ENCODE measurements at regions not wholly inside any gene's neighbourhood (a gene's known extent, or its start where the extent isn't known, plus 50 kb on each side); places are given as distances from the start of the nearest gene placed in this dataset.
A peak's percentile ranks its signal among the peaks of the same experiment; 100 is the strongest.

- SMC1A ChIA-PET (ENCODE audit: uncharacterized antibody, unreplicated experiment) = no interaction called here
- 0% methylated on average over 1 of the region's 1 CpG for WGBS (ENCODE audit: insufficient coverage, insufficient replicate concordance, low lambda C conversion rate, missing lambda C conversion rate)
- no peaks in the 10 kb centered on the region for H3K4me1 ChIP-seq (ENCODE audit: control insufficient read depth, insufficient read depth, low read length)
- H3K9me3 ChIP-seq (replicated peaks; ENCODE audit: control insufficient read depth, insufficient read depth, low read length) = no peaks in the 10 kb centered on the region
- H4K20me1 ChIP-seq (ENCODE audit: control insufficient read depth, insufficient read depth) = no peaks in the 10 kb centered on the region
- intact Hi-C loops (cut with micrococcal nuclease; ENCODE audit: unreplicated experiment) = no loop called here
- ATAC-seq (no peak), DNase-seq (ENCODE audit: low read depth, low spot score) (no peak), FAIRE-seq (no peak)
- POLR2A ChIA-PET = no interaction called here
- H3K9ac ChIP-seq (ENCODE audit: control insufficient read depth, insufficient read depth, low read length) = no peak overlapping the region
- no TSS peak for BruUV-seq (replicated peaks)
- RAD21 ChIA-PET (ENCODE audit: unreplicated experiment) = no interaction called here
- CTCF ChIA-PET = no interaction called here
- TF ChIP-seq EP300 (IDR thresholded peaks at IDR 0.05; ENCODE audit: borderline replicate concordance in 1 of 2, control insufficient read depth in 1 of 2, low read depth in 2 of 2, low read length in 2 of 2) = no peak
- H3K27me3 ChIP-seq (replicated peaks in 1 of 2; ENCODE audit: control insufficient read depth in 2 of 2, insufficient read depth in 2 of 2, low read length in 1 of 2) = no peaks in the 10 kb centered on the region
- no peaks in the 10 kb centered on the region for H3K36me3 ChIP-seq (ENCODE audit: control insufficient read depth in 2 of 2, insufficient read depth in 2 of 2, low read length in 1 of 2)
- no peak overlapping the region for H3K4me2 ChIP-seq (ENCODE audit: control insufficient read depth, insufficient read depth)
- H3K27ac ChIP-seq (ENCODE audit: control insufficient read depth, insufficient read depth) = no peak overlapping the region
- in situ Hi-C loops (cut with MboI) = no loop called here
- H3K4me3 ChIP-seq = no peak overlapping the region
- H3K79me2 ChIP-seq (ENCODE audit: control insufficient read depth, insufficient read depth, low read length) = no peaks in the 10 kb centered on the region
- no peak overlapping the region for H2AFZ ChIP-seq (ENCODE audit: control insufficient read depth, low read depth, low read length)
Measured at GRCh38 chr3:115284980-115285379, 137.9 kb upstream of the ZBTB20 start.

- Histone ChIP-seq H3K4me3 (no peak overlapping the region), H3K9ac (ENCODE audit: control insufficient read depth, insufficient read depth, low read length) (no peak overlapping the region), H3K4me1 (ENCODE audit: control insufficient read depth, insufficient read depth, low read length) (no peaks in the 10 kb centered on the region), H3K9me3 (replicated peaks; ENCODE audit: control insufficient read depth, insufficient read depth, low read length) (no peaks in the 10 kb centered on the region), H3K27me3 (replicated peaks in 1 of 2; ENCODE audit: control insufficient read depth in 2 of 2, insufficient read depth in 2 of 2, low read length in 1 of 2) (no peaks in the 10 kb centered on the region), H4K20me1 (ENCODE audit: control insufficient read depth, insufficient read depth) (no peaks in the 10 kb centered on the region), H3K36me3 (ENCODE audit: control insufficient read depth in 2 of 2, insufficient read depth in 2 of 2, low read length in 1 of 2) (no peaks in the 10 kb centered on the region), H3K4me2 (ENCODE audit: control insufficient read depth, insufficient read depth) (no peak overlapping the region), H2AFZ (ENCODE audit: control insufficient read depth, low read depth, low read length) (no peak overlapping the region), H3K79me2 (ENCODE audit: control insufficient read depth, insufficient read depth, low read length) (no peaks in the 10 kb centered on the region), H3K27ac (ENCODE audit: control insufficient read depth, insufficient read depth) (no peak overlapping the region)
- ATAC-seq (no peak), DNase-seq (ENCODE audit: low read depth, low spot score) (no peak), FAIRE-seq (peak; percentile 70)
- intact Hi-C loops (cut with micrococcal nuclease; ENCODE audit: unreplicated experiment) = no loop called here
- in situ Hi-C loops (cut with MboI) = no loop called here
- SMC1A ChIA-PET (ENCODE audit: uncharacterized antibody, unreplicated experiment) = interaction anchor here (1.0 kb wide), 1 partner anchor 68 kb away, joined by 3 read pairs; no protein-coding TSS in a partner anchor
- 12% methylated on average over 2 of the region's 2 CpGs for WGBS (ENCODE audit: insufficient coverage, insufficient replicate concordance, low lambda C conversion rate, missing lambda C conversion rate)
- POLR2A ChIA-PET = no interaction called here
- no TSS peak for BruUV-seq (replicated peaks)
- CTCF ChIA-PET = no interaction called here
- RAD21 ChIA-PET (ENCODE audit: unreplicated experiment) = no interaction called here
- TF ChIP-seq ATF2 (IDR thresholded peaks at IDR 0.05; ENCODE audit: low read length) = no peak
- TF ChIP-seq ZNF207 (IDR thresholded peaks at IDR 0.05; ENCODE audit: borderline replicate concordance) = no peak
- no peak for TF ChIP-seq EP300 (IDR thresholded peaks at IDR 0.05; ENCODE audit: borderline replicate concordance in 1 of 2, control insufficient read depth in 1 of 2, low read depth in 2 of 2, low read length in 2 of 2)
- TF ChIP-seq PKNOX1 (IDR thresholded peaks at IDR 0.05) = no peak
- TF ChIP-seq CEBPB (IDR thresholded peaks at IDR 0.05; ENCODE audit: borderline replicate concordance in 1 of 2, low read depth in 2 of 2, low read length in 2 of 2) = no peak
- TF ChIP-seq ZBTB4 (CRISPR knock-in tag; IDR thresholded peaks at IDR 0.05) = no peak
- no peak for TF ChIP-seq IRF4 (IDR thresholded peaks at IDR 0.05; ENCODE audit: low read depth, low read length)
- TF ChIP-seq MTA2 (IDR thresholded peaks at IDR 0.05; ENCODE audit: low read depth) = no peak
- TF ChIP-seq TBL1XR1 (IDR thresholded peaks at IDR 0.05; ENCODE audit: low read depth, low read length) = no peak
- no peak for TF ChIP-seq PML (IDR thresholded peaks at IDR 0.05; ENCODE audit: low read length)
- no peak for TF ChIP-seq RBBP5 (conservative IDR thresholded peaks at IDR 0.05)
- no peak for TF ChIP-seq SPI1 (IDR thresholded peaks at IDR 0.05; ENCODE audit: borderline replicate concordance, insufficient read depth, low read depth, low read length)
Measured at GRCh38 chr3:115286529-115287197, 139.6 kb upstream of the ZBTB20 start.
